ENCODE measurements at regions not wholly inside any gene's neighbourhood (a gene's known extent, or its start where the extent isn't known, plus 50 kb on each side); places are given as distances from the start of the nearest gene placed in this dataset.

DNA sequence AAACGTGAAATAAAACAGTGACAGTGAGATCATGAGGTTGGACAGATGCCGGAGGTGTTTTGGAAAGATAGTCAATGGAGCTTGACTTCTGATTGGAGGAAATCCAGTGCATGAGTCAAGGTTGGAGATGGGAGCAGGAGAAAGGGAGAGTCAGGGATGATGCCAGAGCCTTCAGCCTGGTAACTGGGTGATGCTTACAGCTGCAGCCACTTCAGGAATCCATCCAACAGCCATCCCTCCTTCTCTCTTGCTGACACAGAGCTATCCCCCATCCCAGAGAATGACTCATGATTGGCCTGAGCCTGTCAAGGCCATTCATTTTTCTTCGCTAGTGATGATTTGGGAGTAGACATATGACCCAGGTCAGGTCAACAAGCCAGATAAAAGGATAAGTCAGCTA, 112.8 kb downstream of the SAMD5 start:
- no peak for DNase-seq (ENCODE audit: extremely low read depth, low read depth)

DNA sequence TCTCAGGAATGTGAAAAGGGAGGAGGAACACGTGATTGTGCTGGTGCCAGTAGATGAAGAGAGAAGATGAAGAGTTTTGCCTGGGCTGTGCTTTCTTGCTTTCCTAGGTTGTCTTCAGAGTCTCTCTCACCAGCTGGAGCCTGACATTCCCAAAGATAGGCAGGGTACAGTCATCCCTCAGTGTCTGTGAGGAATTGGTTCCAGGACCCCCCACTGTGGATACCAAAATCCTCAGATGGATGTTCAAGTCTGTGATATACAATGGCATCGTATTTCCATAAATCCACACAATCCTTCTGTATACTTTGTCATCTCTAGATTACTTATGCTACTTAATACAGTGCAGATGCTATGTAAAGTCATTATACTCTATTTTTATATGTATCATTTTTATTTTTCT, 113.5 kb downstream of the SAMD5 start:
- DNase-seq (ENCODE audit: extremely low read depth, low read depth), result no peak

DNA sequence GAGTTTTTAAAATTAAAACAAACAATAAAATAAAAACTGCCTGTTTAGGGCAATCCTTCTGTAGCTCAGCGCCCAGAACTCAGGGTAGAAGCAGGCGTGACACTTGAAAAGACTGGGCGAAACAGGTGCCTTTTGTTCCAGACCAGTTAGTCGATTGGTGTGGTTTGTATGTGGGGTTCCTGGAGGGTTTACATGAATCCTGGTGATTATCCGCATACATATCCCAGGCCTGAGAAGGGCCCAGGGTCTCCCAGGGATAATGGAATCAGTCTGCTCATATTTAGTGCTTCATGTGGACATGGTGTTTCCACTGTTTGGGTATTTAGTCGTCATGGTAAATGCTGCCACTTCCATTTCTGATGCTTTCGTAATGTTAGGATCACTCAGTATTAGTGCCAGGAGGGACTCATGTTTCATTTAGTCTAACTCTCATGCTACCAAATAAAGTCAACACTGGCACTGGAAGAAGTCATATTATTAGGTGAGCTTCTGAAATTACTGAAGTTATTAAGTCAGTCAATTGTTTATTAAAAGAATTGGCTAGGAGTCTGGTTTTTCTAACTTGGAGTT, 116.5 kb downstream of the SAMD5 start:
- no peak for DNase-seq (ENCODE audit: extremely low read depth, low read depth)

DNA sequence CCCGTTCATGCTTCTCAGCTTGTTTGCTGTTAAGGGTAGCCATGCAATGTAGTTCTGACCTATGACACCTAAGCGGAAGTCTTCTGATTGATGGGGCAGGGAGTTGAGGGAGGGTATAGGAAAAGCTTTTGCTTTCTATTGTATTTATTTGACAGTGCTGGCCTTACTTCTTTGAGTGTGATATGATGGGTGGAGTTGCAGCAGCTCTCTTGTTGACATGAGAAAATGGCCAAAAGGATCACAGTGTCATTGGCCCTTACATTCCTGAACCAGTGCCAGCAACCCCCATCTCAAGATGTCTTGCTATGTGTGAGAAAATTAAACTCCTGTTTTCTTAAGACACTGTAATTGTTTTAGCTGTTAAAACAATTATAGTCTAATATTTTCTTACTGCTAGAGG, 117.5 kb downstream of the SAMD5 start:
- DNase-seq (ENCODE audit: extremely low read depth, low read depth), result no peak

DNA sequence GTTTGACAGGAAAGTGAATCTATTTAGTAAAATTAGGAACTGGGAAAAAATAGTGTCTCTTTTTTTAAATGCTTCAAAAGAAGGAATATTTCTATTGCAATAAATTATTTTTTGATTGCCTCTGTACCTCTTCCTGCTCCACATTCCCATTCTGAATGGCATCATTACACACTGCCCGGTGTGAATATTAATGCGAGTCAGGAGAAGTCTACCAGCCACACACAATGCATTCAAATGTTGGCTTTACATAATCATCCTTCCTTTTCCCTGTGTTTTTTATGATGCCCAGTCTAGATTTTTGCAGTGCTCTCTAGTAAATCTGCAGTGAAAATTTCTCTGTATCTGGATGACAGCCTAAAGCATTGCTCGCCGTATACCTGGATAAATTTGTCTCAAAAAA, 118.9 kb downstream of the SAMD5 start:
- DNase-seq (ENCODE audit: extremely low read depth, low read depth), result no peak

DNA sequence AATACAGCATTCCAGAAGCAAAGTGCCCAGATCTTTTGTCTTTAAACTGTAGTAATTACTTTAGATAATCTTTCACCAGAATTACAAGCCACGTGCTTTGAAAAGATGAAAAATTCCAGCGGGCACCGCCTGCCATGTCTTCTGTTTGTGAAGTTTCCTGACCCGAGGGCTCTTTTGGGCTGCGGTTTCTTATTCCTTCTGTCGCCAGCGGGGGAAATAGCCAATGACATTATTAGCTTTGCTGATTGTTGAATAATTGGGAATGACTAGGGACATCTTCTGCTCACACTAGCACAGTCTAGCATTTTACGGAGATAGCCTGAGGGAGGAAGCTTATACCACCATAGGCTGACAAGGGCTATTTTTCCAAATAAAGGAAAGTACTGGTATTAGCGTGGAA, 124.7 kb downstream of the SAMD5 start:
- DNase-seq (ENCODE audit: extremely low read depth, low read depth), result no peak

DNA sequence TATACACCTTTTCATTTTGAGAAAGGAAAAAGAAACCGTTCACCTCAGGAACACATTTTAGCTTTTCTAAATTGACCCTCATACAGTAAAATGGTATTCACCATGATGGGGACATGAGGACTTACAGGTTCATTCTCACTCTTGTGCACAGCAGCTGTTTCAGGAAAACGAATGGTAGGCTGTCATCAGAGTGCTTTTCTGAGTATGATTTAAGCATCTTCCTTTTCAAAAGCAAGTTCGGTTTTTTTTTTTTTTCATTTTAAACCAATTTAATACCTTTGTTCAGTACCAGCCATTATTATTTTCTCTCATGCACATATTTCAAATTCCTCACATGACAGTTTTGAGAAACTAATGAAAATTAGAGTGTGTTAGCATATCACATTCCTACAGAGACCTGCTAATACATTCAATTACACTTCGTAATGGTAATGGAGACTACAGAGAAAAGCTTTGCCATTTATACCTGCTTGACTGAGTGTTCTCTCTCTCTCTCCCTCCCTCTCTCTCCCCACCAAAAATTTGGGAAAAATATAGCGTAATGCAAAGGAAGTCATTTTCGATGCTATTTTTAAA, 129.2 kb downstream of the SAMD5 start:
- DNase-seq (ENCODE audit: extremely low read depth, low read depth), result no peak

DNA sequence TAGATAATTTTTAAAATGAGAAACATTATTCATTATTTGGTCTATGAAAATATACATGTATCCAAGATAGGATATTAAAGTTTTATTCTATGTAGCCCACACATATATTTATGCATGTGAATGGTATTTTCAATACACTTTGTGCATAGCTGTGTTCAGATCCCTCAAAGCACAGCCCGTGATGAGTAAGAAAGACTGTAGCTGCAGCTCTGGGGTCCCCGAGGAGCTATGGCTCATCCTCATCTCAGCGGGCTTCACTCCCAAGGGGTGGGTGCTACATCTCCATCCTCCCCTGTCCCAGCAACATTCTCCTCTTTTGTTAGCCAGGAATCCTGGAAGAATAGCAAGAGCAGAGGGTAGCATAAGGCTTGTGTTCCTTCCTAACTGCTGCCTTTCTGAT, 130.8 kb downstream of the SAMD5 start:
- DNase-seq (ENCODE audit: extremely low read depth, low read depth), result no peak

DNA sequence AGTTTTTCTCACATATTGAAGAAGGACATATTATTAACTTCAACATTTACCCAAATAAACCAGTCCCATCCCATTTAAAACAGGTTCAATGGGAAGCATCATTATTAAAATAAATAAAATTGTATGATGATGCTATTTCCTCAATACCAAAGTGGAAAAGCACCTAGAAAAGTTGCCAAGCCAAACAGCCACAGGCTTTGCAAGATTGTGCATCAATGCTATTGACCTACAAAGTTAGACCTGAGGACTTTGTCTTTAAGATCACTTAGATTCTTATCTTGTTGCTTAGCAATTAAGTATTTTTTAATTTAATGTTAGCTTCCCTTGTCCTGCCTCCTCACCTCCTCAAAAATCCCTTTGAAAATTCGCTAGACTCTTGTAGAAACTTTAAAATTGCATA, 132.1 kb downstream of the SAMD5 start:
- DNase-seq (ENCODE audit: extremely low read depth, low read depth), result no peak

DNA sequence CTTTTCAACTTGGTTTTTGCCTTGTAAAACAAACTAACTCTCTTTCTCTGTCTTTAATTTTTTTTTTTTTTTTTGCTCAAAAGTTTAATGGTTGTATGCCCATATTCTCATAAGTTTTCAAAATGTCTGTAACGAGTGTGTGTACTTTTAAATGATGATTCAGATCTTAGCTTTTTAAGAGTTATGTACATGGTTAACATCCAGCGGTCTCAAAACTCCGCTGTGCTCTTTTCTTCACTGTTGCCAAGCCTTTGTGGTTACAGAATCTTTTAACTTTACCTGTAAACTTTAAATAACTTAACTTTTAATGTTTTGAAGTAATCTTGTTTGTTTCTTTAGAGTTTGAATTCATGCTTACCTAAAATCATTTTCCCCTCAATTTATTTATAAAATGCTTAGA, 133.0 kb downstream of the SAMD5 start:
- no peak for DNase-seq (ENCODE audit: extremely low read depth, low read depth)

DNA sequence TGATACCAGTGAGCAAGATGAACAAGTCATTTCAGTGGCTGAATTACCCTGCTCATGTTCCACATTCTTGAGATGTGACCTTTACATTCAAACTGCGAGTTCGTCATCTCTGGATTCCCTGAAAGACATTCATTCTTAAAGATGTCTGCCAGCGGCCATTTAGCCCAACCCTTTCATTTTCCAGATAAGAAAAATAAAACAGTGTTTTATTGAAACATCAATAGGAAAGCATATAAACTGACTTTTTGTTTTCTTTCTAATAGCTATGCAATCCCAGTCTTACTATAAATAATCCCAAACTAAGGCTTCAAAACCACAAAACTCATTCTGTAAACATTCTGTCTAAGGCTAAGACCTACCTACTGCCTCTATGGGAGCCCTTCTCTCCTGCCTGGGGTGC, 134.0 kb downstream of the SAMD5 start:
- peak; percentile 12 for DNase-seq (ENCODE audit: extremely low read depth, low read depth)

DNA sequence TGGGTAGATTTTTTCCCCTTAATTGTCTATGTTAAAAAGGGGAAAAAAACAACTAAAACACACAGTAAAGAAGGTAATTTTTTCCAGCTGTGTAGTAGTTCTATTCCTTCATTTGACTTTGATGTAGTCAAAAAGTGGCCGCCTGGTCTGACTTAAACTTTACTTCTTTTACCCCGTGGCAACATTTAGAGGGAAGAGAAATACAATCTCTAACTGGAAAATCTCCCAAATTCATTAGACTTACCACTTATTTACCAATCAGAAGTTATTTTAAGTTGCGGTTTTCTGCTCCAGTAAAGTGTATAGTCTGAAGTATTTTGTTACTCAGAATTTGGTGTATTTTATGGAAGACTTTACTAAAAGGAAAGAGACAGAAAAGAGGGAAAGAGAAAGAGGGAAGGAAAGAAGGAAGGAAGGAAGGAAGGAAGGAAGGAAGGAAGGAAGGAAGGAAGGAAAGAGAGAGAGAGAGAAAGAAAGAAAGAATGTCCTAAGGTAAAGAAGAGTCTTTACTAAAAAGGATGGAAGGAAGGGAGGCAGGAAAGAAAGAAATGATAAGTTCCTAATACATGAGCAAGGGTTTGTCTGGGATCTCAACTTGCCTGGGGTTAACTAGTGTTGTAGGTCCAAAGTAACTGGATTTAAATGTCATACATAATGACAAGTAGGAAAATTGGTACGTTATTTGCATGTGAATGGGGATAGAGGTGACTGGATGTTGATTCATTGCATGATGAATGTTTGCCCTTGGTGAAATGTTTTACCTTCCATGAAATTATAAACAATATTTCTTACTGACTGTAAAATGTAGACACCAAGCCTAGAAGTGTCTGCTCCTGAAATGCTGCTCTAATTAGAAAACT, 135.1 kb downstream of the SAMD5 start:
- no peak for DNase-seq (ENCODE audit: extremely low read depth, low read depth)

DNA sequence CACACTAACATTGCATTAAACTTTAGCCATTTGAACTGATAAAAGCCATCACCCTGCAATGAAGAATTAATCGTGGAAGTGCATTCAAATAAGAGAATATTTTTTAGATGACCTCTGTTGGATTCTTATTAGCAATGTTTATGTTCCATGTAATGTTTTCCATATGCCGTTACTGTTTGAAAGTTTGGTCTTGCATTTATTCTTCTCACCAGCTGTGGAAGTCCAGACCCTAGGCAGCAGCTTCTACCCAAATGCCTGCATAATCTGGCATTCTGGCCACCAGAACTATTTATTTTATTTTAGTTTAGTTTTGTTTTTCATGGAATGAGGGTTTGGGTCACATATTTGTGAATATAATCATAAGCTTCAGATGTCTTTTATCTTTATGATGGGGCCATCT, 140.4 kb downstream of the SAMD5 start:
- no peak for DNase-seq (ENCODE audit: extremely low read depth, low read depth)

DNA sequence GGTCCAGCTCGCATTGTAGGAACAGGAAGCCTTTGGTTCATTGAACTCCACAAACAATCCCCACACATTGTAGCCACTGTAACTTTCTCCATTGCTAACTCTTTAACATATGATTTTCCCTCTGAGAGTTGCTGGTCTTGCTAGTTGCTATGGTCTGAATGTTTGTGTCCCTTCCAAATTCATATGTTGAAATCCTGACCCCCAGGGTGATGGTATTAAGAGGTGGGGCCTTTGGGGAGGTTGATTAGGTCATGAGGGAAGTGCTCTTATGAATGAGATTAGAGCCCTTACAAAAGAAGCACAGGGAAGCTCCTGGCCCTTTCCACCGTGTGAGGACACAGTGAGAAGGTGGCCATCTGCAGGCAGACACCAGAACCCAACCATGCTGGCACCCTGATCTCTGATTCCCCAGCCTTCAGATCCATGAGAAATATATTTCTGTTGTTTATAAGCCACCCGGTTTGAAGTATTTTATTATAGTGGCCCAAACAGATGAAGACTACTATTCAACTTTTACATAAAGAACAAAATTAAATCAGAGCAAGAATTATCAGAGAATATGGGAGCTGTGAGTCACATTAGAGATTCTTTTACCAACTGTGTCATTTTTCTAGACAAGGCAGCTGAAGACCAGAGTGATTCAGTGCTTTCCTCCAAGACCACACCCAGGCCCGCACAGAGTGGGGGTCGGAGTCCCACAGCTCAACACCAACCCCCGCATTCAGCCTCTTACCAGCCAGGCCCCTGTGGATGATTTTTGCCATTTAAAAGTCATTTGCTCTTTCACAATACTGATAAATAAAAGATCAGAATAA, 143.0 kb downstream of the SAMD5 start:
- peak; percentile 20 for DNase-seq (ENCODE audit: extremely low read depth, low read depth)

DNA sequence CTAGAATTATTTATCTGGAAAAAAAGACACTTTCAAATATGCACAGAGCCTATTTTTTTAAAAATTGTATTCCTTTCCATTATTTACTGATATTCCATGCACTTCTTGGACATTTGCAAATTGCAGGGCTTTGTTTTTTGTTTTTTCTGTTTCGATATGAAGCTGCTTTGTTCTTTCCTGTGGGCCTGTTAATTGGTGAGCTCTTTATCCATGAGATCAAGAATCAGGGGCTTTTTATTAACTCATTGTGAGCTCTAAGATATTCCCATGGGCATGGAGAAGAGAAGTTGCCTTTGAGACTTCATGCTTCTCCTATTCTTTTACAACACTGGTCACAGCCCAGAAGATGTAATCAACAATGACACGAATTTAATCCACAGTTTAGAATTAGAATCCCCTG, 145.1 kb downstream of the SAMD5 start:
- no peak for DNase-seq (ENCODE audit: extremely low read depth, low read depth)

DNA sequence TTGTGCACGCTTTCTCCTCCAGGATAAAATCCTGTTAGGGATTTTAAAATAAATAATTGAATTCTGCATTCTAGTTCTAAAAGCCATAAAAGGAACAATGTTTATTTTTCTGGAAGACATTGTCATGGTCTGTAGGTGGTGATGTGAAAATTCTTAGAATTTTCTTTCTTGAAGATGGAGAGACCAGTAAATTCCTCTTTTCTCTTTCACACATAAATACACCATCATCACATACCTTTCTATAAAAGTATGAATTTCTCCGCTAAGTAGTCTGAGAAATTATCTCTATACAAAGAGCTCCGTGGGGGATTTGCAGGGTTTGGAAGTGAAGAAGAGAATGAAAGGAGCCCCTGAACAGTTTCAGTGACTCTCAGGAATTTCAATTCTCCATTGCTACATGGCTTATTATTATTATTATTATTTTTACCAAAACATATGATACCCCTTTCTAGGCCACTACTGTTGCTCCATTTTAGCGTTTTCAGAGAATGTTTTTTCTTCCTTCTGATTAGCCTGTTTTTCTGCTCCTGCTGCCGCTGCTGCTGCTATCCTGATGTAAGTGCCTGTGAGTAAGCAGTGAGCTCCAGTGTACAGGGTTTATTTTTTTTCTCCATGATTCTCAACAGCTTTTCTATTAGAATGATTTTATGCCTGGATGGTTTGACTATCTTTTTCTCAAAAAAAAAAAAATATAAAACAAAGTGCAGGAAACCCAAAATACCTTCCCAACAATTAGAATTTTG, 145.8 kb downstream of the SAMD5 start:
- no peak for DNase-seq (ENCODE audit: extremely low read depth, low read depth)

DNA sequence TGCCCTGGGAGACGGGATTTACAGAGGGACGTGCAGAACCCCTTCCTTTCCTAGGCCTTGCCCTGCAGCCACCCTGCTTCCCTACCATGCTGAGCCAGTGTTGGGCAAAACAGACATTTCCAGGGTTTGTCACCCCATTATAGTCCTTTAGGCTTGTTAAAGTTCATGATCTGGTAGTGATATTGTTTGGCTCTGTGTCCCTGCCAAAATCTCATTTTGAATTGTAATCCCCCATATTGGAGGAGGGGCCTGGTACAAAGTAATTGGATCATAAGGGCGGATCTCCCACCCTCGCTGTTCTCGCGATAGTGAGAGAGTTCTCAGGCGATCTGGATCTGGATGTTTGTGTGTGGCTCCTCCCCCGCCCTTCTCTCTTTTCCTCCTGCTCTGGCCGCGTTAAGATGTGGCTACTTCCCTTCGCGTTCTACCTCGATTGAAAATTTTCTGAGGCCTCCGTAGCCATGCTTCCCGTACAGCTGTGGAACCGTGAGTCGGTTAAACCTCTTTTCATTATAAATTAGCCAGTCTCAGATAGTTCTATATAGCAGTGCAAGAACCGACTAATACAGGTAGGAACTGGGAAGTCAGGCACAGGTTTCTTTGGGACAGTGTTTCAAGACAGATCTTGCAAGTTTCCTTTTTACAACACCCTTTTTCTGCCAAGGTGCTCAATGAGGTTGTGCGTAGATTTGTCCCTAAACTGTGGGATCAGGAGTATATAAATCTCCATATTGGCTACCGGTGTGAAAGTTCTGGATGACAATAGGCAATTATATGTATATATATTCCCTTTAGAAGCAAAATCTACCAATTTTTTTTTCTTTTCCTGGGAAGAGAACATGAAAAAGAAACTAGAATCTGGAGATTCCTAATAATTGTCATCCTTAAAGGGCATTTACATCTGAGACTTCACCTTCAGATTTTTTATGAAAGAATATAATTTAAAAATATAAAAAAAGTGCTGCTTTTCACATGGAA, 152.1 kb downstream of the SAMD5 start:
- no peak for DNase-seq (ENCODE audit: extremely low read depth, low read depth)

DNA sequence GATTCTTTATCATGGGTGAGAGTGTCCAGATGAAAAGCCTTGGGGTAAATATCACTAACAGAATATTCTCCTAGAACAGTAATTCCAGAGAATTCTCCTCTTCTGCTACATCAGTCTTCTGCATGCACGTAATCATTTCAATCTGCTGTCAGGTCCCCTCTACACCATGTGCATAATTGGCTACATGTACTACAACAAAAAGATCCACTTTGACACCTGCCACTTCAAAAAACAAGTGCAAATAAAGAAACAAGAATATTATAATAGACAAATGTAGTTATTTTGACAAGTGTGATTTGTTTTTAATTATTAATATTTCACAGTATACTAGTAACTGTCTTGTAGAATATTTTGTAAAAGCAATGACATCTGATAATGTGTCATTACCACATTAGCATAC, 154.2 kb downstream of the SAMD5 start:
- no peak for DNase-seq (ENCODE audit: extremely low read depth, low read depth)

DNA sequence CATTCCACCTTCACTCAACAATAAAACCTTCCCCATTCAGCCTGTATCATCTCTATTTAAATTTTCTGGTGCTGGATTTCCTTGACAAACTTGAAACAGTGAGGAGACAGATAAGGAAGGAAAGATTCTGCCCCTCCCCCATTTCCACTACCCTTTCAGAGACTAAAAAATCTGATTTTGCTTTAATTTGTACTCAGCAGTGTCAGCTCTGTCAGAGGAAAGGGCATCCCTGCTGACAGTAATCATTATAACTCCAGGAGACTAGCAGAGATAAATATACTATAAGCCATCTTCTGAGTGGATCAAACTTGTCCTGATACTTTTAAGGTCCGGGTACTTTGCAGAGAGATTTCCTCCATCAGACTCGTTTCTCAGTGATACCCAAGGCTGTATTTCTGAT, 155.6 kb downstream of the SAMD5 start:
- DNase-seq (ENCODE audit: extremely low read depth, low read depth), result no peak

DNA sequence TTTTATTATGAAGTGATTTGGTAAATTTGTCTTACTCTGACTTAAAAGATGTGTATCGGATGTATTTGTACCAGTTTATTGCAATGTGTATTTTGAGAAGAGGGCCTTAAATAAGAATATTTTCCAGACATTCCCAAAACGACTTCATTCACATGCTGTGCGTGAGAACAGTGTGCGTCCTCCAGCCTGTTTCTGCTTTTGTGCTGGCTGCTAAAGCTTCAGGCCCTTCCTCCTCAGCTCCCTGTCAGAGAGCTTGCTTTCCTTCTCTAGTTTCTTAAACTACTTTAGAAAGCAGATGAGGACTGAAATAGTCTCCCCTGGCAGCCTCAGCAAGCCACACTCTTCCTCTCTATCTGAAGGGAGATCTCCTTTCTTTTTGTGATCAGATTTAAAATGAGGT, 157.8 kb downstream of the SAMD5 start:
- no peak for DNase-seq (ENCODE audit: extremely low read depth, low read depth)
